Calu3 (cell line): ENCODE measurements at regions not wholly inside any gene's neighbourhood (a gene's known extent, or its start where the extent isn't known, plus 50 kb on each side); places are given as distances from the start of the nearest gene placed in this dataset.
"Not testable (repeated sequence)": the region's sequence is repeated elsewhere in the genome, so short reads cannot be mapped to it uniquely, and the experiment has no call there.

ENCODE experiments used
- BruUV-seq: library from RNA; stranded (reverse); fragments of 400-500 nt; replicated peaks from 2 replicates; lab custom pipeline; 2021; lab: Mats Ljungman, UMichigan
- CTCF ChIA-PET: fragments of 300-600 bp; sonication (Branson Sonifier 250); formaldehyde crosslinking; loops from one replicate; lab custom pipeline; 2022; ENCODE audit warnings: antibody characterized with exemption; lab: Charles Lee
- DNase-seq: peaks from one replicate; pipeline ENCODE4 v3.0.0; 2022
- H3K27ac Mint-ChIP-seq: one replicate; pipeline ENCODE4 v1.8.0; 2022; ENCODE audit warnings: mixed read lengths; ENCODE audit not compliant: unreplicated experiment
- H3K27me3 Mint-ChIP-seq: one replicate; pipeline ENCODE4 v1.8.0; 2022; ENCODE audit warnings: mixed read lengths; ENCODE audit not compliant: unreplicated experiment
- H3K36me3 Mint-ChIP-seq: one replicate; pipeline ENCODE4 v1.8.0; 2022; ENCODE audit warnings: mild to moderate bottlenecking, moderate library complexity, mixed read lengths; ENCODE audit not compliant: insufficient read depth, unreplicated experiment
- H3K4me1 Mint-ChIP-seq: one replicate; pipeline ENCODE4 v1.8.0; 2022; ENCODE audit warnings: mild to moderate bottlenecking, low read depth, mixed read lengths; ENCODE audit not compliant: unreplicated experiment
- H3K4me3 Mint-ChIP-seq: one replicate; pipeline ENCODE4 v1.8.0; 2022; ENCODE audit warnings: mild to moderate bottlenecking, low read depth, moderate library complexity, mixed read lengths; ENCODE audit not compliant: unreplicated experiment
- H3K9me3 Mint-ChIP-seq: one replicate; pipeline ENCODE4 v1.8.0; 2022; ENCODE audit warnings: low read depth, mixed read lengths; ENCODE audit not compliant: unreplicated experiment
- CTCF ChIP-seq: fragments of 200-600 bp; IDR thresholded peaks from one replicate; pipeline ENCODE4 v1.8.0; 2022; ENCODE audit warnings: antibody characterized with exemption; ENCODE audit not compliant: unreplicated experiment
- intact Hi-C: fragments of 100-400 bp; cut with micrococcal nuclease; formaldehyde crosslinking; loops from one replicate; pipeline ENCODE4 v1.10.0; 2022; ENCODE audit not compliant: unreplicated experiment

GRCh38 chr6:4210629-4211419, 75.4 kb upstream of the ECI2 start:
- H3K4me3 Mint-ChIP-seq = no peak overlapping the region
- DNase-seq = peak; percentile 54
- intact Hi-C loops = no loop called here
- H3K9me3 Mint-ChIP-seq = no peaks in the 10 kb centered on the region
- no TSS peak for BruUV-seq
- no peaks in the 10 kb centered on the region for H3K4me1 Mint-ChIP-seq
- CTCF ChIA-PET = no interaction called here
- H3K27ac Mint-ChIP-seq = no peak overlapping the region
- H3K27me3 Mint-ChIP-seq = peaks cover 18% of the 10 kb centered on the region
- peak; percentile 61 for TF ChIP-seq CTCF
- H3K36me3 Mint-ChIP-seq = no peaks in the 10 kb centered on the region

- no peaks in the 10 kb centered on the region for H3K4me1 Mint-ChIP-seq
- CTCF ChIA-PET = no interaction called here
- no peak overlapping the region for H3K27ac Mint-ChIP-seq
- H3K4me3 Mint-ChIP-seq = no peak overlapping the region
- peaks cover 33% of the 10 kb centered on the region for H3K27me3 Mint-ChIP-seq
- TF ChIP-seq CTCF = no peak
- intact Hi-C loops = no loop called here
- no TSS peak for BruUV-seq
- H3K36me3 Mint-ChIP-seq = no peaks in the 10 kb centered on the region
- peaks cover 4% of the 10 kb centered on the region for H3K9me3 Mint-ChIP-seq
- DNase-seq = no peak
These were observed 73.8 kb upstream of the ECI2 start for GRCh38 chr6:4209196-4209595.

GRCh38 chr6:4208158-4208557, 72.8 kb upstream of the ECI2 start:
- H3K27ac Mint-ChIP-seq = no peak overlapping the region
- no peaks in the 10 kb centered on the region for H3K36me3 Mint-ChIP-seq
- BruUV-seq = no TSS peak
- intact Hi-C loops = no loop called here
- H3K4me3 Mint-ChIP-seq = no peak overlapping the region
- H3K27me3 Mint-ChIP-seq = peaks cover 40% of the 10 kb centered on the region
- no peak for TF ChIP-seq CTCF
- no peaks in the 10 kb centered on the region for H3K4me1 Mint-ChIP-seq
- peaks cover 5% of the 10 kb centered on the region for H3K9me3 Mint-ChIP-seq
- no peak for DNase-seq
- CTCF ChIA-PET = no interaction called here

- CTCF ChIA-PET, H3K9me3 Mint-ChIP-seq, H3K4me1 Mint-ChIP-seq, H3K27ac Mint-ChIP-seq, H3K36me3 Mint-ChIP-seq, H3K4me3 Mint-ChIP-seq, BruUV-seq, DNase-seq, intact Hi-C loops: not testable (repeated sequence)
- H3K27me3 Mint-ChIP-seq = peaks cover 62% of the 10 kb centered on the region
These were observed 68.5 kb upstream of the ECI2 start for GRCh38 chr6:4203642-4204417.
